Forelimb muscle (tissue), 1 donor: ENCODE measurements at regions not wholly inside any gene's neighbourhood (a gene's known extent, or its start where the extent isn't known, plus 50 kb on each side); places are given as distances from the start of the nearest gene placed in this dataset.
"Not testable (repeated sequence)": the region's sequence is repeated elsewhere in the genome, so short reads cannot be mapped to it uniquely, and the experiment has no call there.

ENCODE experiments used
- DNase-seq: peaks from one replicate; pipeline ENCODE4 v3.0.0-alpha.2; 2013; ENCODE audit warnings: low read depth

GRCh38 chr9:119924736-119925135 lies 555.5 kb upstream of the BRINP1 start:
- no peak for DNase-seq

DNA sequence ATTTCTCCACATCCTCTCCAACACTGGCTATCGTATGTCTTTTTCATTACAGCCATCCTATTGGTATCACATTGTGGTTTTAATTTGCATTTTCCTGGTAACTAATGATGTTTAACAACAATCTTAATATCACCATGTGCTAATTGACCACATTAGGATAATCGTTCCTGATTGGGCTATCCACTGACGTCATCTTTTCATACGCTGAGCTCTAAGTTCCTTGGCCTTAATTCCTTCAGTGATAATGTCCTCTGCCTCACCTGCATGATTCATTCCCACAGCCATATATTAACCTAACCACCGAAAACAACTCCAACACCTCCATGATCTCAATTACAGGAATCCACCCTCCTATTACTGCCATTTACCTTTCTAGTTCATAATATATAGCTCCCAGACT lies 547.9 kb upstream of the BRINP1 start:
- no peak for DNase-seq

- DNase-seq: no peak
These were observed 537.8 kb upstream of the BRINP1 start for GRCh38 chr9:119907056-119907455.

- DNase-seq: no peak
These were observed 536.5 kb upstream of the BRINP1 start for GRCh38 chr9:119905724-119906123.

- no peak for DNase-seq
These were observed 534.6 kb upstream of the BRINP1 start for GRCh38 chr9:119903851-119904250.

GRCh38 chr9:119902611-119903010 lies 533.4 kb upstream of the BRINP1 start:
- no peak for DNase-seq

GRCh38 chr9:119898316-119898715 lies 529.1 kb upstream of the BRINP1 start:
- no peak for DNase-seq

DNA sequence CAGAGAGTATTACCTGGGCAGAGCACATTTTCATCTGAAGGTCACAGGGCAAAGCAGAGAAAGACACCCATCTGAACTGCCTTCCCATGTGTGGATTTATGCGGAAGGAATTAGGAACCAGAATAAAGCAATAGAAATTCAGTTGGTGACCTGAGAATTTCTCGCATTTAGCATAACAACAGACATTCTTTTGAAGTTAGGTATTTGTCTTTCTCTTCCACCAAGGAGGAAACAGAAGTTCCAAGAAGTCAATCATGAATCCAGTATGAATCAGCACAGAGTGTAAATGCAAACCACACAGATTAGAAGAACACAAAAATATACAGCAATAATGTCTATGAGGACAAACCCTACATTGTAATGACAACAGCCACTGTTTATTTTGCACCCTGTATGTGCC lies 515.2 kb upstream of the BRINP1 start:
- no peak for DNase-seq

DNA sequence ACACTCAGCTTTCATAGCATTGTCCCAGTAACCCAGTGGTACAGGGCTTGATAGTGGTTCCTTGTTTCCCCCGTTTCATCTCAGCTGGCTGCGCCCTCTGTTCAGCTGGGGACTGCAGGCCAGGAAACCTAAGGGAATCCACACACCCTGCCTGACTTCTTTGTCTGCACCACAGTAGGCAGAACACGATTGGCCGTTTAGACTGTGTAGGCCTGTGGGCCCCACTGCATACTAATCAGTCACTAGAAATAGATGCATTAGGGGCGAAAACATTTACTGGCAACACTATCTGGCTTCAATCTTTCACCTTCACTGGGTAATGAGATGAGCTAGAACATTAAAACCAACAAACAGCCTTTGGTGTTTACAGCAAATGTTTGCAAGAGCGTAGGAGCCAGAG lies 512.7 kb upstream of the BRINP1 start:
- DNase-seq: no peak

DNA sequence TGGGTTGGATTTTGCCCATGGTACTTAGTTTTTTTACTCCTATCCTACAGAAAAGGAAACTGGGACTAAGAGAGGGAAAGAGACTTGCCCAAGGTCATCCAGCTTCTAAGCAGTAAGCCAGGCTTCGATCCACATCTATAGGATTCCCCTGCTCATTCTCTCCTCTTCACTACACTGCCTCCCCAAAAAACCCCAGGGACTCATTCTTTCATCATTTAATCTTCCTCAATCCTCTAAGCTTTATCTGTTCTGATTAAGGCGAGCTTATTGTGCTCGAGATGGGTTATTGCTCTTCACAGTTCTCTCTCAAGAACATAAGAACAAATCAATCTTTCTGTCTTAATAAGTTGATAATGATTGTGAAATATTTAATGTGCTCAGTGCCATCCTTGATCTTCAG lies 511.1 kb upstream of the BRINP1 start:
- no peak for DNase-seq

DNA sequence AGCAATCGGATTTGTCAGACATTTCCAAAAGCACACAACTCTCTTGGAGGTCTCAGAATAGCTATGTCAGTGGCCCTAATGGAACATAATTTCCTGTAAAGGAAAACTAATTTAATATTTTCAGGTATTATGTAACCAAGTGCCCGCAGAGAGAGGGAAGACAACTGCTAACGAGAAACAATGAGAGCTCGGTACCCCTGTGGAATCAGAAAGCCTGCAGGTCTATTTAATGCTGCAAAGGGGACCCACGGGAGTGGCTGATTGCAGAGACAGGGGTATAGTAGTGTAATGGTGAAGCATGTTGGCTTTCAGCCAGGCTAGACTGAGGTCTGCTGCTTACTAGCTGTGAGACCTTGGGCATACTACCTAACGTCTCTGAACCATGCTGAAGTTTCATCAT lies 508.1 kb upstream of the BRINP1 start:
- DNase-seq: no peak

DNA sequence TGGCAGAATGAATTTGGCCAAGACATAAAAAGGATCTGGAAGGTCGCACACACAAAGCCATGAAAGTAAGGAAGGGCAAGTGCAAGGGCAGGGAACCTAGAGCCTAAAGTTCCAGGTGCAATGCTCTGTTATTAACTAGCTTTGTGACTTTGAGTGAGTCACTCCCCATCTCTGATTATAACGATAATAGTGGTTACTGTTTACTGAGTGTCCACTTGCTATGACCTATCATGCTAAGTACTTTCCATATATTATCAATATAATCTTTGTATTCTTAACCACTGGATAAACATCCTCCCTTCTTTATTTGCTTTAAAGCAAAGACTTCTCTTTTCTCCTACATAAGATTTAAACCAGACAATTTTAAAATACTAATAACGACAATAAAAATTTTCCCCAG lies 504.6 kb upstream of the BRINP1 start:
- DNase-seq: no peak

GRCh38 chr9:119870251-119870650 lies 501.0 kb upstream of the BRINP1 start:
- not testable (repeated sequence) for DNase-seq

DNA sequence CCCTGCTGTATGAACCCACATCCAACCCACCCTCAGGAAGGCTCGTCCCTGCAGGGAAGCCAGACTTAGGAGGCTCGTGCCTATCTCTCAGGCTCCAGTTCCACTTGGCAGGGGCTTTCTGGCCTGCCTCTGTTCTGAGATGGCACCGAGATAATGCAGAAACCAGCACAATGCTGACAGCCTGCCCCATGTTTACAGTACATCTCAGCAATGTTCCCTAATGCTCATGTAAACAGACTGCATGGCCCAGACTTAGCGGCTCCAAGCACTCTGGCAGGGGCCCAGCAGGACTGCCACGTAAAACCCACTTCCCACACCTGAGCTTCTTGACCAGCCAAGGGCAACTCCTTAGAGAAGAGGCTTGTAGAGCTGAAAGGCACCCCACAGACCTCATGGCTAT lies 499.5 kb upstream of the BRINP1 start:
- DNase-seq: no peak

- DNase-seq: no peak
These were observed 492.6 kb upstream of the BRINP1 start for GRCh38 chr9:119861842-119862241.

- DNase-seq: no peak
These were observed 489.9 kb upstream of the BRINP1 start for GRCh38 chr9:119859128-119859527.

DNA sequence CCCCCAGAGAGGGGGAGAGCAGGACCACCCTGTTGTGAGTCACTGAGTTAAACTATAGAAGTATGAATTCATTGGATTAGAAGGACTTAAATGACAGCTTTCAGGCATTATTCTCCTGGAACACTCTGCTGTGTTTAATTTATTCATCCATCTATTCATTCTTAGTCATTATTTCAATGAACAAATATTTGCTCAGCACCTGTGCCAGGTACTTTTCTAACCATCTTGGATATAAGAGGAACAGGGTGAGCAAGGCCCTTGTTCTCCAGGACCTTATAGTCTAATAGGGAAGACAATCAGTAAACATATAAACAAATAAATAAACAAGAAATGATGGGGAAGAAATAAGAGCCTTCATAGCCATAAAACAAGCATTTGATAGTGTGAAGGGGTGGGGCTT lies 483.9 kb upstream of the BRINP1 start:
- DNase-seq: no peak

GRCh38 chr9:119852390-119852789 lies 483.2 kb upstream of the BRINP1 start:
- DNase-seq: no peak

- no peak for DNase-seq
These were observed 475.2 kb upstream of the BRINP1 start for GRCh38 chr9:119844431-119844830.

GRCh38 chr9:119841016-119841415 lies 471.8 kb upstream of the BRINP1 start:
- DNase-seq: no peak

- DNase-seq: no peak
These were observed 470.7 kb upstream of the BRINP1 start for GRCh38 chr9:119839888-119840287.

DNA sequence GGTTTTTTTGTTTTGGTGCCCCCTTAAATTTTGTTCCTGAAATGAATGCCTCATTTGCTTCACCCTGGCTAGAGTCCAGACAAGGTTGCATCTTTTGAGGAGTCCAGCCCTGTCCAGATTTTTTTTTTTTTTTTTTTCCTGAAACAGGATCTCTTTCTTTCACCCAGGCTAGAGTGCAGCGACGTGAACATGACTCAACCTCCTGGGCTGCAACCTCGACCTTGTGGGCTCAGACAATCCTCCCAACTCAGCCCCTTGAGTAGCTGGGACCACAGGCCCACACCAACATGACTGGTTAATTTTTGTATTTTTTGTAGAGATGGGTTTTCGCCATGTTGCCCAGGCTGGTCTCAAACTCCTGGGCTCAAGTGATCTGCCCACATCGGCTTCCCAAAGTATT lies 469.0 kb upstream of the BRINP1 start:
- DNase-seq: no peak

DNA sequence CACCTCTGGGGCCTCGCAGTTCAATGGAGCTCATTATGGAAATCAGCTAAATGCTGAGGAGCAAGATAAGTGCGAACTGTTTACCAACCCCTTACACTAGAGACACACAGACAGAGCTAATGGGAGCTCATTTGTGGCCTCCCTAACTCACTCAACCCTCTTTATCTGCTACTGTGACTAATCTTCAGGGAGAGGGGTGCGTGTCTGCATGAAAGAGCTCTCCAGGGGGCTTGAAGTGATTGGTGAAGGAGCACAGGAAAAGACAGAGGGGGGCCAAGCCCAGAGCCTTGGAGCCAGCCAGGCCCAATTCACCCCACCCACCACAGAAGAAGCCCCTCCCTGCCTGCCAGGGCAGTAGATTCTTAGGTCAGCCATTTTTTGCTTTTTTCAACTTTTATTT lies 466.8 kb upstream of the BRINP1 start:
- DNase-seq: no peak

GRCh38 chr9:119834064-119834620 lies 464.9 kb upstream of the BRINP1 start:
- no peak for DNase-seq

- no peak for DNase-seq
These were observed 462.1 kb upstream of the BRINP1 start for GRCh38 chr9:119831309-119831708.
